AG04450 (cell line): ENCODE measurements at regions not wholly inside any gene's neighbourhood (a gene's known extent, or its start where the extent isn't known, plus 50 kb on each side); places are given as distances from the start of the nearest gene placed in this dataset.

Experiments used
- CTCF ChIA-PET: fragments of 300-600, 350-600 bp; formaldehyde crosslinking; extraction: SDS; loops from one replicate; lab custom pipeline; 2022; ENCODE audit warnings: antibody characterized with exemption, inconsistent platforms; lab: Charles Lee
- POLR2A ChIA-PET: fragments of 350-600 bp; formaldehyde crosslinking; extraction: SDS; loops from one replicate; lab custom pipeline; 2021; ENCODE audit warnings: antibody characterized with exemption, inconsistent platforms; lab: Yijun Ruan, JAX
- DNase-seq: peaks from one replicate; pipeline ENCODE4 v3.0.0-alpha.2; 2011; ENCODE audit warnings: low read depth, low spot score
- H3K27ac ChIP-seq: one replicate; pipeline ENCODE4 v1.5.1; 2012; ENCODE audit warnings: low read depth, low read length, control low read depth
- H3K27me3 ChIP-seq: one replicate; pipeline ENCODE4 v1.6.0; 2012; ENCODE audit warnings: low read length; ENCODE audit not compliant: control insufficient read depth, insufficient read depth
- H3K4me3 ChIP-seq: 2 replicates; pipeline ENCODE4 v1.5.1; 2011; ENCODE audit warnings: mild to moderate bottlenecking, low read depth, low read length, control low read depth
- H3K9me3 ChIP-seq: 2 replicates; pipeline ENCODE4 v1.5.1; 2012; ENCODE audit warnings: low read length; ENCODE audit not compliant: control insufficient read depth, insufficient read depth
- CTCF ChIP-seq: IDR thresholded peaks from 2 replicates; pipeline ENCODE4 v1.5.1; 2011; ENCODE audit warnings: low read depth, low read length, control low read depth, inconsistent platforms

GRCh38 chr2:7497178-7497577, 580.0 kb downstream of the RNF144A start:
- no peak overlapping the region for H3K27ac ChIP-seq
- DNase-seq, result no peak
- TF ChIP-seq CTCF, result no peak
- H3K4me3 ChIP-seq, result no peak overlapping the region
- no peaks in the 10 kb centered on the region for H3K9me3 ChIP-seq
- POLR2A ChIA-PET, result no interaction called here
- H3K27me3 ChIP-seq, result no peaks in the 10 kb centered on the region
- CTCF ChIA-PET, result no interaction called here

- no peak overlapping the region for H3K27ac ChIP-seq
Measured at GRCh38 chr2:7499018-7499417, 581.8 kb downstream of the RNF144A start.

GRCh38 chr2:7502336-7502735, 585.1 kb downstream of the RNF144A start:
- no peak for DNase-seq
- Histone ChIP-seq H3K27ac (no peak overlapping the region), H3K27me3 (no peaks in the 10 kb centered on the region), H3K9me3 (no peaks in the 10 kb centered on the region), H3K4me3 (no peak overlapping the region)
- ChIA-PET CTCF (interaction anchor here (0.6 kb wide), 1 partner anchor 368 kb away, joined by 3 read pairs; no protein-coding TSS in a partner anchor), POLR2A (no interaction called here)
- TF ChIP-seq CTCF, result no peak

More at GRCh38 chr2:7499018-7499417, 581.8 kb downstream of the RNF144A start:
- CTCF ChIA-PET, result no interaction called here
- TF ChIP-seq CTCF, result no peak
- Histone ChIP-seq H3K4me3 (no peak overlapping the region), H3K9me3 (no peaks in the 10 kb centered on the region), H3K27me3 (no peaks in the 10 kb centered on the region)
- POLR2A ChIA-PET, result no interaction called here
- no peak for DNase-seq

GRCh38 chr2:7508296-7508943, 591.2 kb downstream of the RNF144A start:
- Histone ChIP-seq H3K4me3 (no peak overlapping the region), H3K27me3 (no peaks in the 10 kb centered on the region), H3K27ac (no peak overlapping the region), H3K9me3 (no peaks in the 10 kb centered on the region)
- no peak for TF ChIP-seq CTCF
- ChIA-PET CTCF (no interaction called here), POLR2A (no interaction called here)
- no peak for DNase-seq

- H3K9me3 ChIP-seq, result no peaks in the 10 kb centered on the region
- CTCF ChIA-PET, result no interaction called here
- TF ChIP-seq CTCF, result no peak
- no peaks in the 10 kb centered on the region for H3K27me3 ChIP-seq
- no peak overlapping the region for H3K27ac ChIP-seq
- no peak for DNase-seq
- H3K4me3 ChIP-seq, result no peak overlapping the region
- POLR2A ChIA-PET, result no interaction called here
Measured at GRCh38 chr2:7510353-7510752, 593.1 kb downstream of the RNF144A start.
